T-helper 2 cell treated with Interferon-gamma antibody and Interleukin-4, amounts not matched to agents 100 ng/mL and 5 ng/mL, for 36 hours (primary cell): ENCODE measurements at regions not wholly inside any gene's neighbourhood (a gene's known extent, or its start where the extent isn't known, plus 50 kb on each side); places are given as distances from the start of the nearest gene placed in this dataset.
"Not testable (repeated sequence)": the region's sequence is repeated elsewhere in the genome, so short reads cannot be mapped to it uniquely, and the experiment has no call there.

Experiments used
- intact Hi-C: fragments of 100-400 bp; cut with micrococcal nuclease; formaldehyde crosslinking; loops from one replicate; pipeline ENCODE4 v1.15.1; 2023

GRCh38 chr5:106474066-106474465 is 1196.7 kb downstream of the EFNA5 start:
- intact Hi-C loops: no loop called here

- intact Hi-C loops: no loop called here
Measured at GRCh38 chr5:106459541-106459940, 1211.2 kb downstream of the EFNA5 start.

DNA sequence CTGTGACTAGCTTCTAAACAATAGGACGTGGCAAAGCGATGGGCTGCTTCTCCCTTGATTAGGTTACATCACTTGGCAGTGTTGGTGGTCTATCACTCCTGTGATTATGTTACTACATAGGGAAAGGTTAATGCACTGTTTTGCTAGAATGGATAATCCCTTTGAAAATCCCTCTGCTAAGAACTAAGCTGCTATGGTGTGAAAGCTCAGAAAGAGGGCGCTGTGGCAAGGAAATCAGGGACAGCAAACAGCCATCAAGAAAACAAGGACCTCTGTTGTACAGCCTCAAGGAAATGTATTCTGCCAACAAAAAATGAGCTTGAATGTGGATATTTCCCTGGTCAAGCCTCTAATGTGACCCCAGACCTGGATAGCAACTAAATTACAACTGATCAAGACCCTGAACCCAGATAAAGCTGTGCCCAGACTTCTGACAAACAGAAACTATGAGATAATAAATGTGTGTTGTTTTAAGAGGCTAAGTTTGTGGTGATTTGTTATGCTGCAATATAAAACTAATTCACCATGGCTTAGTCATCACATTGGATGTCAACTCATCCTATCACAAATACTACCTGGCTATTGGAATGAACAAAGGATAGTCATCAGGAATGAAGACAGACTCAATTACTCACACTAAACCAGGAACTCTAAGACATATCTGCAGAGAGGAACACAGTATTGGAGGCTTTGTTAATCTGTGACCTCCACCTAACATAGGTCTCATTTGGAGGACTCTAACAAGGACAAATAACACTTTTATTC is 1215.9 kb downstream of the EFNA5 start:
- intact Hi-C loops: no loop called here

GRCh38 chr5:106454050-106454449 is 1216.7 kb downstream of the EFNA5 start:
- intact Hi-C loops: no loop called here

- intact Hi-C loops: no loop called here
Measured at GRCh38 chr5:106451998-106452397, 1218.7 kb downstream of the EFNA5 start.

DNA sequence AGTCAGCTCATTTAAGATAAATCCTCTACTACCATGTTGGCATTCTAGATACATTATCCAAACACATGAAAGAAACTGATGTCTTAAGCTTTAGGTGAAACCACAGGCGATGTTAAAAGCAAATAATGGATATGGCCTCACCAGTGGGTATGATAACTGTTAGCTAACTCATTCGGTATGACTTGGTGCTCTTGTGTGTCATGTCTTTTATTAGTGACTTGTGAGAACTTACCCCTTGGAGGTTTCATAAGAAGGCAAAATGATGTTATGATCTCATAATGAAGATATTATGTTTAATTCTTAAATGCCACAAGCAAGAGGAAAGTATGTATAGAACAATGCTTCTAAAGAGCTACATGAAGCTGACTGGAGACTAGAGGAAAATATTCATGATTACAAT is 1227.0 kb downstream of the EFNA5 start:
- intact Hi-C loops: no loop called here

DNA sequence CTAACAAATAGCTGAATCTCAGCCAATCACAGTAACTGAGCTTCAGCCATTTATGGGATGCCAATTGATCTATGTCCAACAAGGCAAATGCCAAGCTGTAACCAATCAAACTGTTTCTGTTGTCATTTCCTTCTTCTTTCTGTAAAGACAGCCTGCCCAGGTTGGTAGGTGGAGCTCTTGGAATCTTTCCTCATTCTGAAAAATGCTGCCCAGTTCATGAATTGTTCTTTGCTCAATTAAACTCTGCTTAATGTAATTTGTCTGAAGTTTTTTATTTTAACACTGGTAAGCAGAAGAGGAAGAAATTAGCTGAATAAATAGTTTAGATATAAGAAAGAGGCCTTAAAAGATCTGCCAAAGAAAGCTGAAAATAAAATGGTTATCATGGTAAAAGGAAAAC is 1235.6 kb downstream of the EFNA5 start:
- intact Hi-C loops: no loop called here

DNA sequence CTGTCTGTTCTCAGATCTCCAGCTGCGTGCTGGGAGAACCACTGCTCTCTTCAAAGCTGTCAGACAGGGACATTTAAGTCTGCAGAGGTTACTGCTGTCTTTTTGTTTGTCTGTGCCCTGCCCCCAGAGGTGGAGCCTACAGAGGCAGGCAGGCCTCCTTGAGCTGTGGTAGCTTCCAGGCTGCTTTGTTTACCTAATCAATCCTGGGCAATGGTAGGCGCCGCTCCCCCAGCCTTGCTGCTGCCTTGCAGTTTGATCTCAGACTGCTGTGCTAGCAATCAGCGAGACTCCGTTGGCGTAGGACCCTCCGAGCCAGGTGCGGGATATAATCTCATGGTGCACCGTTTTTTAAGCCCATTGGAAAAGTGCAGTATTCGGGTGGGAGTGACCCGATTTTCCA is 1240.0 kb downstream of the EFNA5 start:
- intact Hi-C loops: not testable (repeated sequence)

DNA sequence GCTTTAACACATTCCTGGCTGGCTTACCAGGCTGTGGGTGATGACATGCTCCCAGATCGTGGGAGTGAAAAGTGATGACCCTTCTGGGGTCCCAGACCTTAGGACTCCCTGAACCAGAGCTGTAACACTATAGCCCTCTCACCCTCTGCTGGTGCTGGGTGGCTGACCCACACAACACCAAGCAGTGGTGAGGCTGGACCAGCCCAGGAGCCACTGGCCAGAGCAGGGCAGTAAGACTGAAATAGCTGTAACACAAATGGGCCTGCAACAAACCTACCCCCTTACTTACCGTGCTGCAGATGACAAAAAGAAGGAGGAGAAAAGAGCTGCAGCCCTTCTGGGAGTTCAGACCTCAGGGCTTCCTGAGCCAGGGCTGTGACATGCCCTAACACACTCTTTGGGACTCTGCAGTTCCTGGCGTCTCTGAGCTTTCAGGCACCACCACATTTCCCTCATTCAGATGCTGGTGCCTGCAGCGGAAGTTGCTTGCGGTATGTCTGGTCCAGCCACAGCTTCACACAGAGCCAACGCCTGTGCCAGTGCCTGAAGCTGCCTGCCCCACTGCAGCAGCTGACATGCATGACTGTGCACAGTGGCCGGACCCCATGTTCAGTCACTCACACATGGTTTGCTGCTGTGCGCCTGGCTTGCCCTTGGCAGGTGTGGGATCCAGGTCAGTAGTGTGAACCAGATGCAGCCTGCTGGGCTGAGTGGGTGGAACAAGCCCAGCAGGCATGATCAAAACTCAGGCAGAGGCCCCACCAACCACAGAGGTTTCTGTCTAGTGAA is 1247.4 kb downstream of the EFNA5 start:
- intact Hi-C loops: no loop called here

DNA sequence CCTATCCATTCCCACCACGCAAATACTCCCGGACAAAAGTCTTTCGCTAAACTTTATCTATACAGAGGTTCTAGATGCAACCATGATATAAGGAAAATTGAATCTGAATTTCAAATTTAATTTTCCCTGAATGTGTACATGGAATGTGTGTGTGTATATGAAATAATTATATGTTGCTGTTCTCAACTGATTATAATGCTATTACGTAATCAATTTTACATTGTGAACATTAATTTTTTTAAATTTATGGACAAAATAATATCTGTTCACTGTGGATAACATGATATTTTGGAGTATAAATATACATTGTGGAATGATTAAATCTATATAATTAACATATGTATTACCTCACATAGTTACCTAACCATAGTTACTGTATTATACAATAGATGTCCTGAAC is 1250.6 kb downstream of the EFNA5 start:
- intact Hi-C loops: no loop called here

DNA sequence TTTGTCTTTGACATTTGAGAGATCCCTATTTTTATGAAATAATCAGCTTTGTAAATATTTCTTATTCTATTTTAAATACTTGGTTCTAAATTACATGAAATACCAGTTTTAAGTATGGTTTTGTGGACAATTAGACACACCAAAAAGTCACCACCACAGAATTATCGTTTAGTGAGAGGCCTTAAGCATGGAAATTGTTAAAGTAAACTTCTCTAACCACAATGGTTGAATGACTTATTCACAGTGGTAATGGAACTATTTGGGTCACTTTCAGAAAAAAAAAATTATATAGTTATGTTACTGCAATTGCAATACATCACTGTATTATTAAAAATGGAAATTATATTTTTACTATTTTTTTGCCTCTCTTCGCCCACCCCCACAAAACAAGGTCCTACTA is 1252.5 kb downstream of the EFNA5 start:
- intact Hi-C loops: no loop called here

GRCh38 chr5:106417566-106417965 is 1253.2 kb downstream of the EFNA5 start:
- intact Hi-C loops: no loop called here

GRCh38 chr5:106417163-106417562 is 1253.6 kb downstream of the EFNA5 start:
- intact Hi-C loops: no loop called here

- intact Hi-C loops: no loop called here
Measured at GRCh38 chr5:106415541-106415940, 1255.2 kb downstream of the EFNA5 start.

GRCh38 chr5:106414342-106414741 is 1256.4 kb downstream of the EFNA5 start:
- intact Hi-C loops: no loop called here

DNA sequence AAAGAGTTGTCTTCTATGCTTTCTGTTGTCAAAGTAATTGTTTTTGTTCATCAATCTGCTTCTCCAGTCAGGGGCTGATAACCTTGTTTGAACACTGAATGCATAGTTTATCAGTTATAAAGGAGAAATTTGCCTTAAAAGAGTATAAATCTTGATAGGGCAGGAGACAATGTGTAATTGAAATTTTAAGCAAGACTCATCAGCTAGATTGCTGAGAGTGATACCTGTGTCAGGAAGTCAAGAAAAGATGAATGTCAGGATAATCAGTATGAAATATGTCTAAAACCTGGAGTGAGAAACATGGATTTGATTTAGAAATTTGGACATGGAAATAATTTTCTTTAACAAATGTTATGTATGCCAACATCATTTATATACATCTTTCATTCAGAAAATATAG is 1258.1 kb downstream of the EFNA5 start:
- intact Hi-C loops: no loop called here

GRCh38 chr5:106408570-106408969 is 1262.2 kb downstream of the EFNA5 start:
- intact Hi-C loops: no loop called here

GRCh38 chr5:106408141-106408540 is 1262.6 kb downstream of the EFNA5 start:
- intact Hi-C loops: no loop called here

GRCh38 chr5:106401561-106401960 is 1269.2 kb downstream of the EFNA5 start:
- intact Hi-C loops: no loop called here

DNA sequence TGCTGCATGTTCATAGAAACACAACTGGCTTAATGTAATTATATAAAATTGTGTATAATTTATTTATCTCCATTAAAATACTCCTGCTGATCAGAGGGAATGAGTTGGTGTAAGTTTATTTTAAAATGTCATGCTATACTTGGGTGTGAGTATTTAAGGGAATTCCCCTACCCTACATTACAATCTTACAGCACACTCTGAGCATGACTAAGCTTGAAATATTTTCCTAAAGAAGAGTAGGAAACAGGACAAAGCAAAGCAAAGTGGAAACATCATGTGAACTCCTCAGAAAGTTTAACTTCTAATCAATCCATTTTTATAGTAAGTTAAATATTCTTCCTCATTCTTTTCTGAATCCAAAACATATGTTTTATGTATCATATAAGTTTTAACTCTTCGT is 1271.3 kb downstream of the EFNA5 start:
- intact Hi-C loops: no loop called here

DNA sequence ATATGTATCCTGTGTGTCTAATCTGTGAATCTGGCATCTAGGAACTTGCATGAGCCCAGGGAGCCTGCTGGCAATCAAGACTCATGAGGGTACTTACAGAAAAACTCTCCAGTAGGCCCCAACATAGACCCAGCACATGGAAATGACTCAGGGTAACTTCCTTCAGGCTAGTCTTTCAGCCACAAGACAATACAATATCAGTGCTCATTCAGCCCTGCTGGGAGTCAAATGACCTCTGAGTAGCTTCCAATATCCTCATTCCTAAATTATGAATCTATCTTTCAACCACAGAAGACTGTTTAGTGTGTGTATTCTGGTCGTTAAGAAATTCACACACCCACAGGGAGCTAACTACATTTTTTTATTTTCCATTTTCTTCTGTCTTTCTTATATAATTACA is 1273.0 kb downstream of the EFNA5 start:
- intact Hi-C loops: no loop called here

DNA sequence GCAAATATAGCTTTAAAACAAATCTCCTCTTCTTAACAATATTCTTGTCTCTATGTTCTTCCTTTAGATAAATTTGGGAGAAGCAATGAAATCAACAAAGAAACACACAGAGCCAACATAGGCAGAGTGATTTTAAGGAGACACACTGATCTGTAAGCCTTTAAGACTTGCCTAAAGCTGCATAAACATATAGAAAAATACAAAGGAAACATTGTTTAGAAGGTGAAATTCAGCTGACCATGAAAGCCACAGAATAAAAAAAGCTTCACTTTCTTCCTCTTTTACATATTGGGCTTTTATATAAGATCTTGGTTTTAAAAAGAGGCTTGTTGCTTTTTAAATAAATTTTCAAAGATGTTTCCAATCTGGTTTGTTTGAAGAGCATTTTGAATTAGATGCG is 1277.5 kb downstream of the EFNA5 start:
- intact Hi-C loops: no loop called here

GRCh38 chr5:106392766-106393165 is 1278.0 kb downstream of the EFNA5 start:
- intact Hi-C loops: no loop called here
